ENCODE measurements at regions not wholly inside any gene's neighbourhood (a gene's known extent, or its start where the extent isn't known, plus 50 kb on each side); places are given as distances from the start of the nearest gene placed in this dataset.

- H3K27ac ChIP-seq, result no peak overlapping the region
- TF ChIP-seq POLR2A (IDR thresholded peaks at IDR 0.05) (no peak), CTCF (IDR thresholded peaks at IDR 0.05) (no peak)
- no peaks in the 10 kb centered on the region for H3K9me3 ChIP-seq
- H3K4me3 ChIP-seq, result no peak overlapping the region
- H3K4me1 ChIP-seq, result peaks cover 0 to 10% (median 0%) of the 10 kb centered on the region in 12 donors
- intact Hi-C loops (cut with DNase I), result no loop called here
- ATAC-seq (peak; percentile 64 to 85 (median 69)), DNase-seq (peak in 2 of 5 donors; percentile 21 to 25)
- no peaks in the 10 kb centered on the region for H3K27me3 ChIP-seq
- 31 to 61% (median 39%) methylated on average over 1 of the region's 1 CpG for WGBS, 4 donors
- H3K36me3 ChIP-seq, result no peaks in the 10 kb centered on the region
Observed at GRCh38 chr2:226580403-226580802, 219.2 kb downstream of the IRS1 start.

GRCh38 chr2:226579519-226579918 lies 220.1 kb downstream of the IRS1 start:
- intact Hi-C loops (cut with DNase I), result no loop called here
- no peak overlapping the region for H3K4me3 ChIP-seq
- H3K9me3 ChIP-seq, result no peaks in the 10 kb centered on the region
- WGBS, 4 donors, result 90 to 92% (median 92%) methylated on average over 2 of the region's 2 CpGs
- ATAC-seq, result no peak
- no peaks in the 10 kb centered on the region for H3K27me3 ChIP-seq
- no peak for DNase-seq
- H3K4me1 ChIP-seq, result peaks cover 0 to 10% (median 0%) of the 10 kb centered on the region in 12 donors
- H3K27ac ChIP-seq, result no peak overlapping the region
- TF ChIP-seq POLR2A (IDR thresholded peaks at IDR 0.05) (no peak), CTCF (IDR thresholded peaks at IDR 0.05) (no peak)
- no peaks in the 10 kb centered on the region for H3K36me3 ChIP-seq

- Histone ChIP-seq H3K27me3 (no peaks in the 10 kb centered on the region), H3K9me3 (no peaks in the 10 kb centered on the region), H3K36me3 (no peaks in the 10 kb centered on the region), H3K4me3 (no peak overlapping the region), H3K27ac (no peak overlapping the region), H3K4me1 (peaks cover 0 to 10% (median 0%) of the 10 kb centered on the region in 12 donors)
- WGBS, 4 donors, result 63 to 83% (median 72%) methylated on average over 1 of the region's 1 CpG
- intact Hi-C loops (cut with DNase I), result no loop called here
- TF ChIP-seq CTCF (IDR thresholded peaks at IDR 0.05), result no peak
- TF ChIP-seq POLR2A (IDR thresholded peaks at IDR 0.05), result no peak
- ATAC-seq (peak in 2 of 4 donors; percentile 39 to 67), DNase-seq (no peak)
Observed at GRCh38 chr2:226578879-226579278, 220.7 kb downstream of the IRS1 start.

GRCh38 chr2:226578373-226578772 lies 221.2 kb downstream of the IRS1 start:
- H3K4me1 ChIP-seq, result peaks cover 0 to 10% (median 0%) of the 10 kb centered on the region in 12 donors
- H3K4me3 ChIP-seq, result no peak overlapping the region
- intact Hi-C loops (cut with DNase I), result no loop called here
- WGBS, 4 donors, result 75 to 89% (median 83%) methylated on average over 3 of the region's 3 CpGs
- H3K36me3 ChIP-seq, result no peaks in the 10 kb centered on the region
- H3K27me3 ChIP-seq, result no peaks in the 10 kb centered on the region
- ATAC-seq, result peak in 1 of 4 donors; percentile 24
- H3K9me3 ChIP-seq, result peaks cover 0 to 2% (median 0%) of the 10 kb centered on the region in 12 donors
- no peak for TF ChIP-seq CTCF (IDR thresholded peaks at IDR 0.05)
- no peak for TF ChIP-seq POLR2A (IDR thresholded peaks at IDR 0.05)
- H3K27ac ChIP-seq, result no peak overlapping the region
- no peak for DNase-seq

Data from heart left ventricle (tissue), 16 donors.